Fibroblast of villous mesenchyme (primary cell): ENCODE measurements at regions not wholly inside any gene's neighbourhood (a gene's known extent, or its start where the extent isn't known, plus 50 kb on each side); places are given as distances from the start of the nearest gene placed in this dataset.
"Not testable (repeated sequence)": the region's sequence is repeated elsewhere in the genome, so short reads cannot be mapped to it uniquely, and the experiment has no call there.

Experiments
- DNase-seq: peaks from one replicate; pipeline ENCODE4 v3.0.0-alpha.2; 2010; ENCODE audit warnings: low read depth
- H3K4me3 ChIP-seq: 2 replicates; pipeline ENCODE4 v1.5.1; 2011; ENCODE audit warnings: low read depth, mild to moderate bottlenecking, low read length
- TF ChIP-seq, protein P1 (sequence below): IDR thresholded peaks from 2 replicates; pipeline ENCODE4 v1.5.1; 2012; ENCODE audit warnings: low read depth, mild to moderate bottlenecking, low read length; ENCODE audit not compliant: insufficient read depth

DNA sequence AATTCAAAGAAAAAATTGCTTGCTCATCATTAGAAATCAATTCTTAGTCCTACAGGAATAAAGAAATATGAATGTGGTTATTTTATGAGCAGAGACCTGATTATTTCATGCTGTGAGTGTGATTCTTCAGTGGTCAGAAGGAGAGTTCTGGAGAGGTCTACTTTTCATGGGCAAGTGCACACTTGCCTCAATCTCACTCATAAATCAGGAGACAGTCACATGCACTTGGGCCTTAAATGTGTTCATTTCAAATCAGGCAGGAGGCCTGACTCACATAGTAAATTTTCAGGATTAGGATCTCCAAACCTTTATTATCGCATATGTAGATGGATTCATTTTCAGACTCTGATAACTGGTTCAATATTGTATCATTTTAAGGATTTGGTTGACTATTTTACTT is 323.2 kb upstream of the CCNH start:
- no peak for DNase-seq
- TF ChIP-seq, protein P1, sequence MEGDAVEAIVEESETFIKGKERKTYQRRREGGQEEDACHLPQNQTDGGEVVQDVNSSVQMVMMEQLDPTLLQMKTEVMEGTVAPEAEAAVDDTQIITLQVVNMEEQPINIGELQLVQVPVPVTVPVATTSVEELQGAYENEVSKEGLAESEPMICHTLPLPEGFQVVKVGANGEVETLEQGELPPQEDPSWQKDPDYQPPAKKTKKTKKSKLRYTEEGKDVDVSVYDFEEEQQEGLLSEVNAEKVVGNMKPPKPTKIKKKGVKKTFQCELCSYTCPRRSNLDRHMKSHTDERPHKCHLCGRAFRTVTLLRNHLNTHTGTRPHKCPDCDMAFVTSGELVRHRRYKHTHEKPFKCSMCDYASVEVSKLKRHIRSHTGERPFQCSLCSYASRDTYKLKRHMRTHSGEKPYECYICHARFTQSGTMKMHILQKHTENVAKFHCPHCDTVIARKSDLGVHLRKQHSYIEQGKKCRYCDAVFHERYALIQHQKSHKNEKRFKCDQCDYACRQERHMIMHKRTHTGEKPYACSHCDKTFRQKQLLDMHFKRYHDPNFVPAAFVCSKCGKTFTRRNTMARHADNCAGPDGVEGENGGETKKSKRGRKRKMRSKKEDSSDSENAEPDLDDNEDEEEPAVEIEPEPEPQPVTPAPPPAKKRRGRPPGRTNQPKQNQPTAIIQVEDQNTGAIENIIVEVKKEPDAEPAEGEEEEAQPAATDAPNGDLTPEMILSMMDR, result no peak
- H3K4me3 ChIP-seq, result no peak overlapping the region

DNA sequence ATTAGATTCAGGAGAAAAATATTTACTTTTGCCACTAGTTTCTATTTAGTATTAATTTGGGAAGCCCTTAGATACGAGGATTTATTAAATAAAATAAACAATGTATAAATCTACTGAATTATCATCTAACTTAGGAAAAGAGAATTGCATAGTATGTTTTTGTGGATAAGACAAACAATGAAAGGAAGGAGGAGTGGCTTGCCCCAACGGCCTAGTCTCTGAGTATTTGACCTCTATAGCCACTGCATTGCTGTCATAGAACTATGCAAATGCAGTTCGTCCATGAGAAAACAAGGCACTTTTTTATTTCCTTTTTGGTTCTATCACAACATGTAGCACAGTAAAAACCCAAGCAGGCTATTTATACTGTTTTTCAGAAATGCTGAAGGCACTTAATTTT is 321.2 kb upstream of the CCNH start:
- no peak overlapping the region for H3K4me3 ChIP-seq
- TF ChIP-seq, protein P1, result no peak
- DNase-seq, result no peak

DNA sequence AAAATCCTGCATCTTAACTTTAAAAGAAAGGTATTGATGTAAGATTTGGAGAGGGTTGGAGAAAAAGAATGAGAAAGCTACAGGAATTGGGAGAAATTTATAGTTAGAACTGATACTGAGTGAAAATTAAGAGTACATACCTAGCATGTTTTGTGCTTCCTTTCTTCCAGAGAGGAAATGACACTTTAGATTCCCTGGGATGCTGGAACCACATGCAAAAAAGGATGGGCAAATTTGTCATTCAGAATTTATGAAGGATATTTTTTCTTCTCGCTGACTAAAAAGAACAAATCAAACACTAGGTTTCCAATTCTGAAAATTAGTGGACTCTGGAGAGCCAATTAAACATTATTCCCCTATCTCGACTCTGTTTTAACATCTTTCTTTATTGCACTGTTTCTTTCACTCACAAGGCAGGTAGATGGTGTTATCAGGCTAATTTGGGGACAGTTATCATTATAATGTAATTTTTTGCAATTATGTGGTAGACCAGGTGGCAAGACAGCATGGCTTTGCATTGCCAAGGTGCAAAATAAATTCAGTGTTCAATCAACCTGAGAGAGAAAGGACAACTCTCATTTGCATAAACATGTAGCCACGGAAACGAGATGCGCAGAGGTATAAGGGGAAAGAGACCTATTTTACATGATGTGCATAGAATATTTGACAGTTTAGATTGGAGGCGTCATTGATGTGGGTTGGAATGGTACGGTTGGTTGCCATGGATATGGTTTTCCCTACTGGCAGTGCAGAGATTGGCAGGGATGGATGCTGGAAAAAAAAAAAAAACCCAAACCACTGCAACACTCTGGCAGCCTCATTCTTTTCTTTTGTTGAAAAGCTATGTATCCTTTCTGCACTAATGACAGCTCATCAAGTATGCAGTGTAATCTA is 320.4 kb upstream of the CCNH start:
- H3K4me3 ChIP-seq, result no peak overlapping the region
- TF ChIP-seq, protein P1, result no peak
- DNase-seq, result no peak

DNA sequence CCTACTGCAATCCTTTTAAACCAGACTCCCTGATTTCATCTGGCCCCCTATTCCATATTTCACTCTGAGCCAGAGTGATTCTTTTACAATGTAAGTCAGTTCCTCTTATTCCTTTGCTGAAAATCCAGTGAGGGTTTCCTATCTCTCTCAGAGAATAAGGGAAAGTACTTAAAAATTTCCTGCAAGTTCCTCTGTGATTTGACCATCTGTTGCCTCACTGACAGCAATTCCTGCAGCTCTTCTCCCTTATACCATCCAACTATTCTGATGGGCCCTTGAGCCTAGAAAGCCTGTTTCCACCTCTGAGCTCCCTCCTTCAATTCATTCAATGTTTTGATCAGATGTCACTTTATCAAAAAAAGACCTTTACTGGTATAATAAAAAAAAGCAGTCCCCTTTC is 317.1 kb upstream of the CCNH start:
- no peak overlapping the region for H3K4me3 ChIP-seq
- no peak for DNase-seq
- TF ChIP-seq, protein P1, result no peak

DNA sequence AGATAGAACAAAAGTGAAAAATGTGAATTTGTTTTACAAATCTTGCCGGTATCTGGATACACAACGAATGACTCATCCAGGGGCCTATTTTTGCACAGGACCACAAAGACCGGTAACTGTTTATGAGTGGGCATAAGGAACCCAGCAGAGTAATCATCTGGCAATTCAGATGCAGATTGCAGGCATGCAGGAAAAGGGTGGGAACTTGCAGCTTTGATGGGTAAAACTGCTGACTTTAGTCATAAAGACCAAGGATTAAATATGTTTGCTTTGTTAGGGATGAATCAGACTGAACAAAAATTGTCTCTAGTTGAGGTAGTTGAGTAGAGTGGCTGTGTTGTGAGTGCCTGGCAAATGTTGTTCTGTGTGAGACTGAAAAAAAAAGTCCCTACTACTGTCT is 309.6 kb upstream of the CCNH start:
- TF ChIP-seq, protein P1, result no peak
- DNase-seq, result no peak
- H3K4me3 ChIP-seq, result no peak overlapping the region

DNA sequence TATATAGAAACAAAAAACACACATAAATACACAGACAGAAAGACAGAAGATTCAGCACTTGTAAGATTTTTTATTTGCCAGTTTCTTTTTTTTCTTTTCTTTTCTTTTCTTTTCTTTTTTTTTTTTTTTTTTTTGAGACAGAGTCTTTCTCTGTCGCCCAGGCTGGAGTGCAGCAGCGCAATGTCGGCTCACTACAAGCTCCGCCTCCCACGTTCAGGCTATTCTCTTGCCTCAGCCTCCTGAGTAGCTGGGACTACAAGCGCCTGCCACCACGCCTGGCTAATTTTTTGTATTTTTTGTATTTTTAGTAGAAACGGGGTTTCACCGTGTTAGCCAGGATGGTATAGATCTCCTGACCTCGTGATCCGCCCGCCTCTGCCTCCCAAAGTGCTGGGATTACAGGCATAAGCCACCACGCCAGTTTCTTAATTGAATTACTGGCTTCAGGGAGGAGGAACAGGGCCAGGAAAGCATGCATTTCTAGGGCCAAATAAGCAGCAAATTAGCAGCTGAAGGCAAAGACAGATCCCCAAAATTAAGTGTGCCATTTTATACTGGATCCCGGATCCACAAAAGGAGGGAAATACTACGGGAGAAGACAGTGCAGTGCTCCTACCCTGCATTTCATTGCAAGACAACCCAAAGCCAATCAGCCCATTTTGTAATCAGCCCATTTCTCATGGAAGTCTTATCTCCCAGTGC is 305.6 kb upstream of the CCNH start:
- not testable (repeated sequence) for DNase-seq, H3K4me3 ChIP-seq

DNA sequence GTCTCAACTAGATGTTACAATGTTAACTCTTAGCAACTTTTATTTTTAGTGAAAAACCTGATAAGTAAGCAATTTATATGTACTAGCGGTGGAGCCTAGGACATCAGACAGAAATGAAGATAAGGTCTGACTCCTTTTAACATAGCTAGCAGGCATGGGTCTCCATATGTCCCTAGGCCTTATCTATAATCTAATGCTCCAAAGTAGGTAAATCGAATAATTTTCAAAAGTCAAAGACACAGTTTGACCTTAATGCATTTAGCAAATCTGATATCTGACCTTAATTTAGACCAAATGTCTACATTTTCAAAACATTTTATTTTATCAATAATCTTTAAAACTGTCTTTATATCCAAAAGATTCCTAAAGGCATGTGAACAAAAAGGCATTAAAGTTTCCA is 305.0 kb upstream of the CCNH start:
- no peak overlapping the region for H3K4me3 ChIP-seq
- DNase-seq, result no peak
- TF ChIP-seq, protein P1, result no peak
